Mesodermal cell (in vitro differentiated cells): ENCODE measurements at regions not wholly inside any gene's neighbourhood (a gene's known extent, or its start where the extent isn't known, plus 50 kb on each side); places are given as distances from the start of the nearest gene placed in this dataset.
A peak's percentile ranks its signal among the peaks of the same experiment; 100 is the strongest.

Experiments used
- H3K27ac ChIP-seq: 2 replicates; pipeline ENCODE4 v1.7.0; 2013; ENCODE audit warnings: mild to moderate bottlenecking, low read depth, low read length, moderate library complexity; ENCODE audit not compliant: severe bottlenecking
- H3K36me3 ChIP-seq: 2 replicates; pipeline ENCODE4 v1.7.1; 2013; ENCODE audit warnings: mild to moderate bottlenecking, low read length, moderate library complexity; ENCODE audit not compliant: control insufficient read depth, insufficient read depth
- H3K4me1 ChIP-seq: one replicate; pipeline ENCODE4 v1.7.1; 2013; ENCODE audit warnings: mild to moderate bottlenecking, low read length; ENCODE audit not compliant: insufficient read depth, control insufficient read depth, poor library complexity, severe bottlenecking
- H3K4me3 ChIP-seq: 2 replicates; pipeline ENCODE4 v1.7.0; 2013; ENCODE audit warnings: low read length, control low read depth, mild to moderate bottlenecking; ENCODE audit not compliant: insufficient read depth, poor library complexity, severe bottlenecking; ENCODE audit errors: extremely low read depth
- H3K9me3 ChIP-seq: 2 replicates; pipeline ENCODE4 v1.7.1; 2013; ENCODE audit warnings: mild to moderate bottlenecking, low read length, moderate library complexity; ENCODE audit not compliant: control insufficient read depth
- WGBS, 2 experiments: methylation state at CpG; one replicate each; pipeline ENCODE4 v1.1.5; 2013; ENCODE audit warnings: missing lambda C conversion rate in 2 of 2; ENCODE audit not compliant: insufficient coverage in 2 of 2; 5-methylcytosine and 5-hydroxymethylcytosine counted together

GRCh38 chr7:65251851-65252620 is 121.6 kb upstream of the ZNF92 start:
- H3K9me3 ChIP-seq: no peaks in the 10 kb centered on the region
- 0 to 1% methylated on average over 27 to 46 of the region's 64 CpGs for WGBS, 2 experiments
- peak overlapping the region; percentile 66 for H3K4me3 ChIP-seq
- no peaks in the 10 kb centered on the region for H3K4me1 ChIP-seq
- H3K36me3 ChIP-seq: no peaks in the 10 kb centered on the region
- peak overlapping the region; percentile 49 for H3K27ac ChIP-seq

GRCh38 chr7:65250697-65251395 is 122.8 kb upstream of the ZNF92 start:
- Histone ChIP-seq H3K4me1 (no peaks in the 10 kb centered on the region), H3K36me3 (no peaks in the 10 kb centered on the region), H3K9me3 (no peaks in the 10 kb centered on the region), H3K27ac (no peak overlapping the region), H3K4me3 (no peak overlapping the region)
- 83 to 89% methylated on average over 10 to 14 of the region's 18 CpGs for WGBS, 2 experiments

- H3K9me3 ChIP-seq: no peaks in the 10 kb centered on the region
- no peak overlapping the region for H3K27ac ChIP-seq
- WGBS, 2 experiments: 90 to 94% methylated on average over 3 of the region's 3 CpGs
- no peak overlapping the region for H3K4me3 ChIP-seq
- H3K36me3 ChIP-seq: no peaks in the 10 kb centered on the region
- H3K4me1 ChIP-seq: no peaks in the 10 kb centered on the region
These were observed 123.4 kb upstream of the ZNF92 start for GRCh38 chr7:65250216-65250615.

GRCh38 chr7:65247491-65247890 is 126.2 kb upstream of the ZNF92 start:
- Histone ChIP-seq H3K27ac (no peak overlapping the region), H3K4me3 (no peak overlapping the region), H3K9me3 (no peaks in the 10 kb centered on the region), H3K36me3 (no peaks in the 10 kb centered on the region), H3K4me1 (no peaks in the 10 kb centered on the region)
- 88 to 92% methylated on average over 4 to 5 of the region's 5 CpGs for WGBS, 2 experiments

GRCh38 chr7:65239707-65240352 is 133.8 kb upstream of the ZNF92 start:
- H3K36me3 ChIP-seq: no peaks in the 10 kb centered on the region
- no peaks in the 10 kb centered on the region for H3K9me3 ChIP-seq
- WGBS, 2 experiments: 0 to 1% methylated on average over 34 to 45 of the region's 52 CpGs
- no peaks in the 10 kb centered on the region for H3K4me1 ChIP-seq
- H3K27ac ChIP-seq: no peak overlapping the region
- H3K4me3 ChIP-seq: peak overlapping the region; percentile 51

- no peaks in the 10 kb centered on the region for H3K4me1 ChIP-seq
- no peak overlapping the region for H3K27ac ChIP-seq
- no peaks in the 10 kb centered on the region for H3K36me3 ChIP-seq
- no peaks in the 10 kb centered on the region for H3K9me3 ChIP-seq
- 59 to 61% methylated on average over 15 to 20 of the region's 20 CpGs for WGBS, 2 experiments
- H3K4me3 ChIP-seq: peak overlapping the region; percentile 51
These were observed 134.3 kb upstream of the ZNF92 start for GRCh38 chr7:65239324-65239706.

GRCh38 chr7:65238785-65239184 is 134.9 kb upstream of the ZNF92 start:
- Histone ChIP-seq H3K4me3 (no peak overlapping the region), H3K4me1 (peaks cover 2% of the 10 kb centered on the region), H3K36me3 (no peaks in the 10 kb centered on the region), H3K27ac (no peak overlapping the region), H3K9me3 (no peaks in the 10 kb centered on the region)
- WGBS, 2 experiments: 95 to 98% methylated on average over 12 to 14 of the region's 19 CpGs

- H3K9me3 ChIP-seq: no peaks in the 10 kb centered on the region
- no peaks in the 10 kb centered on the region for H3K36me3 ChIP-seq
- WGBS, 2 experiments: 91 to 92% methylated on average over 6 to 8 of the region's 10 CpGs
- no peak overlapping the region for H3K4me3 ChIP-seq
- H3K27ac ChIP-seq: no peak overlapping the region
- H3K4me1 ChIP-seq: peaks cover 14% of the 10 kb centered on the region
These were observed 138.1 kb upstream of the ZNF92 start for GRCh38 chr7:65235586-65235985.

GRCh38 chr7:65233409-65234034 is 140.1 kb upstream of the ZNF92 start:
- no CpG with 5 or more reads among the region's 2 CpGs for WGBS, 2 experiments
- Histone ChIP-seq H3K36me3 (no peaks in the 10 kb centered on the region), H3K4me1 (peaks cover 14% of the 10 kb centered on the region), H3K27ac (no peak overlapping the region), H3K4me3 (no peak overlapping the region), H3K9me3 (no peaks in the 10 kb centered on the region)

GRCh38 chr7:65230231-65230630 is 143.4 kb upstream of the ZNF92 start:
- 40 to 89% methylated on average over 1 of the region's 1 CpG for WGBS, 2 experiments
- Histone ChIP-seq H3K9me3 (no peaks in the 10 kb centered on the region), H3K27ac (no peak overlapping the region), H3K36me3 (no peaks in the 10 kb centered on the region), H3K4me1 (peaks cover 14% of the 10 kb centered on the region), H3K4me3 (no peak overlapping the region)
